HEK293 (cell line): ENCODE measurements at regions not wholly inside any gene's neighbourhood (a gene's known extent, or its start where the extent isn't known, plus 50 kb on each side); places are given as distances from the start of the nearest gene placed in this dataset.

ENCODE experiments used
- CTCF ChIA-PET: fragments of 350-600 bp; formaldehyde crosslinking; extraction: SDS; loops from one replicate; lab custom pipeline; 2021; ENCODE audit warnings: antibody characterized with exemption; lab: Yijun Ruan, JAX
- POLR2A ChIA-PET: fragments of 300-600 bp; formaldehyde crosslinking; extraction: SDS; loops from one replicate; lab custom pipeline; 2020; ENCODE audit warnings: antibody characterized with exemption, inconsistent platforms; lab: Yijun Ruan, JAX
- H3K27ac ChIP-seq: fragments of 200-500 bp; sonication (Bioruptor generic); 2 replicates; pipeline ENCODE4 v1.5.1; 2014; ENCODE audit warnings: low read depth, low read length, control low read depth, inconsistent platforms; ENCODE audit errors: extremely low read depth
- H3K36me3 ChIP-seq, 2 experiments: fragments of 200-500 bp in 1 of 2; sonication (Bioruptor generic) in 1 of 2; 1 replicate in 1 of 2; 2 replicates in 1 of 2; pipeline ENCODE4 v1.5.1; 2014 to 2017; ENCODE audit warnings: inconsistent platforms in 2 of 2, low read length in 2 of 2; ENCODE audit not compliant: control insufficient read depth in 2 of 2, insufficient read depth in 1 of 2
- H3K4me1 ChIP-seq: fragments of 200-500 bp; sonication (Bioruptor generic); 2 replicates; pipeline ENCODE4 v1.5.1; 2014; ENCODE audit warnings: mild to moderate bottlenecking, low read length, inconsistent platforms; ENCODE audit not compliant: control insufficient read depth, insufficient read depth
- H3K4me3 ChIP-seq: 2 replicates; pipeline ENCODE4 v1.5.1; 2011; ENCODE audit warnings: low read depth, mild to moderate bottlenecking, control low read depth, low read length, moderate library complexity
- H3K9me3 ChIP-seq: fragments of 200-500 bp; sonication (Bioruptor generic); 2 replicates; pipeline ENCODE4 v1.5.1; 2014; ENCODE audit warnings: low read depth, low read length, inconsistent platforms; ENCODE audit not compliant: control insufficient read depth, insufficient read depth
- BCL11A ChIP-seq: fragments of 450-650 bp; formaldehyde crosslinking; IDR thresholded peaks from 2 replicates; pipeline ENCODE4 v1.5.1; 2016; ENCODE audit warnings: low read depth, missing biosample characterization, missing genetic modification characterization
- GLI4 ChIP-seq: fragments of 450-650 bp; formaldehyde crosslinking; IDR thresholded peaks from 2 replicates; pipeline ENCODE4 v1.5.1; 2016; ENCODE audit warnings: missing biosample characterization, missing genetic modification characterization
- INSM2 ChIP-seq: fragments of 450-650 bp; formaldehyde crosslinking; IDR thresholded peaks from 2 replicates; pipeline ENCODE4 v1.5.1; 2016; ENCODE audit warnings: missing biosample characterization, missing genetic modification characterization
- KLF1 ChIP-seq: fragments of 450-650 bp; formaldehyde crosslinking; IDR thresholded peaks from 2 replicates; pipeline ENCODE4 v1.5.1; 2016; ENCODE audit warnings: missing biosample characterization, missing genetic modification characterization
- ZNF114 ChIP-seq: fragments of 450-650 bp; formaldehyde crosslinking; IDR thresholded peaks from 2 replicates; pipeline ENCODE4 v1.5.0; 2017; ENCODE audit warnings: missing biosample characterization, missing genetic modification characterization
- ZNF132 ChIP-seq: fragments of 450-650 bp; formaldehyde crosslinking; IDR thresholded peaks from 2 replicates; pipeline ENCODE4 v1.5.1; 2017; ENCODE audit warnings: missing biosample characterization, missing genetic modification characterization, borderline replicate concordance
- ZNF138 ChIP-seq: fragments of 450-650 bp; formaldehyde crosslinking; IDR thresholded peaks from 2 replicates; pipeline ENCODE4 v1.5.1; 2016; ENCODE audit warnings: missing biosample characterization, missing genetic modification characterization, borderline replicate concordance
- ZNF155 ChIP-seq: fragments of 450-650 bp; formaldehyde crosslinking; IDR thresholded peaks from 2 replicates; pipeline ENCODE4 v1.5.1; 2016; ENCODE audit warnings: missing biosample characterization, missing genetic modification characterization
- ZNF292 ChIP-seq: fragments of 450-650 bp; formaldehyde crosslinking; IDR thresholded peaks from 2 replicates; pipeline ENCODE4 v1.5.1; 2016; ENCODE audit warnings: low read depth, missing biosample characterization, missing genetic modification characterization, borderline replicate concordance
- ZNF335 ChIP-seq: fragments of 450-650 bp; formaldehyde crosslinking; conservative IDR thresholded peaks from 2 replicates; pipeline ENCODE4 v1.5.1; 2016; ENCODE audit warnings: missing biosample characterization, missing genetic modification characterization
- ZNF514 ChIP-seq: fragments of 450-650 bp; formaldehyde crosslinking; IDR thresholded peaks from 2 replicates; pipeline ENCODE4 v1.5.1; 2016; ENCODE audit warnings: missing biosample characterization, missing genetic modification characterization
- ZNF521 ChIP-seq: fragments of 450-650 bp; formaldehyde crosslinking; IDR thresholded peaks from 2 replicates; pipeline ENCODE4 v1.5.1; 2017; ENCODE audit warnings: missing biosample characterization, mild to moderate bottlenecking, missing genetic modification characterization
- ZNF555 ChIP-seq: fragments of 450-650 bp; formaldehyde crosslinking; conservative IDR thresholded peaks from 2 replicates; pipeline ENCODE4 v1.5.1; 2017; ENCODE audit warnings: missing biosample characterization, mild to moderate bottlenecking, missing genetic modification characterization, inconsistent platforms
- ZNF658 ChIP-seq: fragments of 450-650 bp; formaldehyde crosslinking; IDR thresholded peaks from 2 replicates; pipeline ENCODE4; 2016; ENCODE audit warnings: missing biosample characterization, missing genetic modification characterization
- ZNF692 ChIP-seq: fragments of 450-650 bp; formaldehyde crosslinking; IDR thresholded peaks from 2 replicates; pipeline ENCODE4 v1.5.1; 2016; ENCODE audit warnings: missing biosample characterization, missing genetic modification characterization
- ZNF792 ChIP-seq: fragments of 450-650 bp; formaldehyde crosslinking; IDR thresholded peaks from 2 replicates; pipeline ENCODE4 v1.5.1; 2016; ENCODE audit warnings: missing biosample characterization, missing genetic modification characterization
- TF ChIP-seq, protein P1 (sequence below): fragments of 450-650 bp; formaldehyde crosslinking; IDR thresholded peaks from 2 replicates; pipeline ENCODE4 v1.5.1; 2016; ENCODE audit warnings: missing biosample characterization, missing genetic modification characterization
- TF ChIP-seq, protein P2 (sequence below): sonication (generic); formaldehyde crosslinking; IDR thresholded peaks from 2 replicates; pipeline ENCODE4 v1.8.1; 2022; ENCODE audit warnings: mild to moderate bottlenecking, moderate library complexity, missing genetic modification reagents
- TF ChIP-seq, protein P3 (sequence below): fragments of 450-650 bp; formaldehyde crosslinking; IDR thresholded peaks from 2 replicates; pipeline ENCODE4 v1.5.1; 2016; ENCODE audit warnings: missing biosample characterization, missing genetic modification characterization
- TF ChIP-seq, protein P4 (sequence below): fragments of 450-650 bp; formaldehyde crosslinking; IDR thresholded peaks from 2 replicates; pipeline ENCODE4 v1.5.1; 2017; ENCODE audit warnings: missing biosample characterization, missing genetic modification characterization
- TF ChIP-seq, protein P5 (sequence below): fragments of 450-650 bp; formaldehyde crosslinking; IDR thresholded peaks from 2 replicates; pipeline ENCODE4 v1.5.1; 2016; ENCODE audit warnings: missing biosample characterization, missing genetic modification characterization

DNA sequence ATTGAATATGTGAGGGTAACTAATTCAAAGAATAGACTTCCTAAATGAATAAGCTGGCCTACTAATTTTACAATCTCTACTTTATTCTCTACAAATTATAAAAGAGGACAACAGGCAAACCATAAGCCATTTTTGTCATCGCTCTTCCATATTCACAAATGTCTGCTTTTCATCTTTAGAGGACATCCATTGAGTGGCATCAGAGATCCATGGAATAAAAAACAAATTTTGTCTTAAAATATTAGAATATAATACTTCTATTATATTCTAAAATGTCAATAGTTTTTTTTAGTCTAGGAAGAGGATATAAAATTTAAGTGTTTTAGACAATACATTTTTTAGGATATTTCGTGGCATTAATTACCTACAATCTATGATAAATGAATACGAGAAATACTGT is 300.9 kb upstream of the TACR3 start:
- POLR2A ChIA-PET: no interaction called here
- CTCF ChIA-PET: no interaction called here
- no peak overlapping the region for H3K4me3 ChIP-seq

DNA sequence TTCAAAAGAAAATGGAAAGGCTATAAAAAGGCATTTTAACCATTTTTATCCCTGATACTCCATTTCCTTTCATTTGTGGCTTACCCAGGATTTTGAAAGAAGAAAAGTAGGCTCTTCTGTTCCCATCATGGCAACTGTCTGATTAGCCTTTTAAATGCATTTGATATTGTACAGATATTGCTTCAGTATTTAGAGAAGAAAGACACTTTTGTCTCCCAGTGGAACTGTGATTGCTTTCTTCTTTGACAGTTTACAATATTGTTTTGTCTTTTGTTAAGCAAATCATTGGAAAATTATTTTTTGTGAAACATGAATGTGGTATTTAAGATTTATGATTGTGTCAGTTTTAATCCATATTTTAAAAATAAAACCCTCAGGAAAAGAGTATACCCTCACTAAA is 297.4 kb upstream of the TACR3 start:
- ChIA-PET CTCF (no interaction called here), POLR2A (no interaction called here)
- Histone ChIP-seq H3K36me3 (no peaks in the 10 kb centered on the region), H3K27ac (no peak overlapping the region), H3K4me1 (no peaks in the 10 kb centered on the region), H3K4me3 (no peak overlapping the region), H3K9me3 (no peaks in the 10 kb centered on the region)
- TF ChIP-seq ZNF521 (tag by site-specific recombination): no peak
- no peak for TF ChIP-seq ZNF138

More for the DNA sequence above, 300.9 kb upstream of the TACR3 start:
- Histone ChIP-seq H3K36me3 (no peaks in the 10 kb centered on the region), H3K4me1 (no peaks in the 10 kb centered on the region)
- TF ChIP-seq ZNF292 (tag by site-specific recombination) (no peak), ZNF335 (no peak)
- TF ChIP-seq, protein P1, sequence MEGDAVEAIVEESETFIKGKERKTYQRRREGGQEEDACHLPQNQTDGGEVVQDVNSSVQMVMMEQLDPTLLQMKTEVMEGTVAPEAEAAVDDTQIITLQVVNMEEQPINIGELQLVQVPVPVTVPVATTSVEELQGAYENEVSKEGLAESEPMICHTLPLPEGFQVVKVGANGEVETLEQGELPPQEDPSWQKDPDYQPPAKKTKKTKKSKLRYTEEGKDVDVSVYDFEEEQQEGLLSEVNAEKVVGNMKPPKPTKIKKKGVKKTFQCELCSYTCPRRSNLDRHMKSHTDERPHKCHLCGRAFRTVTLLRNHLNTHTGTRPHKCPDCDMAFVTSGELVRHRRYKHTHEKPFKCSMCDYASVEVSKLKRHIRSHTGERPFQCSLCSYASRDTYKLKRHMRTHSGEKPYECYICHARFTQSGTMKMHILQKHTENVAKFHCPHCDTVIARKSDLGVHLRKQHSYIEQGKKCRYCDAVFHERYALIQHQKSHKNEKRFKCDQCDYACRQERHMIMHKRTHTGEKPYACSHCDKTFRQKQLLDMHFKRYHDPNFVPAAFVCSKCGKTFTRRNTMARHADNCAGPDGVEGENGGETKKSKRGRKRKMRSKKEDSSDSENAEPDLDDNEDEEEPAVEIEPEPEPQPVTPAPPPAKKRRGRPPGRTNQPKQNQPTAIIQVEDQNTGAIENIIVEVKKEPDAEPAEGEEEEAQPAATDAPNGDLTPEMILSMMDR: no peak
- TF ChIP-seq, protein P2, sequence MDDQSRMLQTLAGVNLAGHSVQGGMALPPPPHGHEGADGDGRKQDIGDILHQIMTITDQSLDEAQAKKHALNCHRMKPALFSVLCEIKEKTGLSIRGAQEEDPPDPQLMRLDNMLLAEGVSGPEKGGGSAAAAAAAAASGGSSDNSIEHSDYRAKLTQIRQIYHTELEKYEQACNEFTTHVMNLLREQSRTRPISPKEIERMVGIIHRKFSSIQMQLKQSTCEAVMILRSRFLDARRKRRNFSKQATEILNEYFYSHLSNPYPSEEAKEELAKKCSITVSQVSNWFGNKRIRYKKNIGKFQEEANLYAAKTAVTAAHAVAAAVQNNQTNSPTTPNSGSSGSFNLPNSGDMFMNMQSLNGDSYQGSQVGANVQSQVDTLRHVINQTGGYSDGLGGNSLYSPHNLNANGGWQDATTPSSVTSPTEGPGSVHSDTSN (CRISPR knock-in tag): no peak
- TF ChIP-seq, protein P3, sequence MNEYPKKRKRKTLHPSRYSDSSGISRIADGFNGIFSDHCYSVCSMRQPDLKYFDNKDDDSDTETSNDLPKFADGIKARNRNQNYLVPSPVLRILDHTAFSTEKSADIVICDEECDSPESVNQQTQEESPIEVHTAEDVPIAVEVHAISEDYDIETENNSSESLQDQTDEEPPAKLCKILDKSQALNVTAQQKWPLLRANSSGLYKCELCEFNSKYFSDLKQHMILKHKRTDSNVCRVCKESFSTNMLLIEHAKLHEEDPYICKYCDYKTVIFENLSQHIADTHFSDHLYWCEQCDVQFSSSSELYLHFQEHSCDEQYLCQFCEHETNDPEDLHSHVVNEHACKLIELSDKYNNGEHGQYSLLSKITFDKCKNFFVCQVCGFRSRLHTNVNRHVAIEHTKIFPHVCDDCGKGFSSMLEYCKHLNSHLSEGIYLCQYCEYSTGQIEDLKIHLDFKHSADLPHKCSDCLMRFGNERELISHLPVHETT (tag by site-specific recombination): no peak
- TF ChIP-seq, protein P4, sequence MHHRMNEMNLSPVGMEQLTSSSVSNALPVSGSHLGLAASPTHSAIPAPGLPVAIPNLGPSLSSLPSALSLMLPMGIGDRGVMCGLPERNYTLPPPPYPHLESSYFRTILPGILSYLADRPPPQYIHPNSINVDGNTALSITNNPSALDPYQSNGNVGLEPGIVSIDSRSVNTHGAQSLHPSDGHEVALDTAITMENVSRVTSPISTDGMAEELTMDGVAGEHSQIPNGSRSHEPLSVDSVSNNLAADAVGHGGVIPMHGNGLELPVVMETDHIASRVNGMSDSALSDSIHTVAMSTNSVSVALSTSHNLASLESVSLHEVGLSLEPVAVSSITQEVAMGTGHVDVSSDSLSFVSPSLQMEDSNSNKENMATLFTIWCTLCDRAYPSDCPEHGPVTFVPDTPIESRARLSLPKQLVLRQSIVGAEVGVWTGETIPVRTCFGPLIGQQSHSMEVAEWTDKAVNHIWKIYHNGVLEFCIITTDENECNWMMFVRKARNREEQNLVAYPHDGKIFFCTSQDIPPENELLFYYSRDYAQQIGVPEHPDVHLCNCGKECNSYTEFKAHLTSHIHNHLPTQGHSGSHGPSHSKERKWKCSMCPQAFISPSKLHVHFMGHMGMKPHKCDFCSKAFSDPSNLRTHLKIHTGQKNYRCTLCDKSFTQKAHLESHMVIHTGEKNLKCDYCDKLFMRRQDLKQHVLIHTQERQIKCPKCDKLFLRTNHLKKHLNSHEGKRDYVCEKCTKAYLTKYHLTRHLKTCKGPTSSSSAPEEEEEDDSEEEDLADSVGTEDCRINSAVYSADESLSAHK (tag by site-specific recombination): no peak
- TF ChIP-seq, all 188 proteins: peak for 0
- Histone ChIP-seq H3K27ac (no peak overlapping the region), H3K9me3 (no peaks in the 10 kb centered on the region)

DNA sequence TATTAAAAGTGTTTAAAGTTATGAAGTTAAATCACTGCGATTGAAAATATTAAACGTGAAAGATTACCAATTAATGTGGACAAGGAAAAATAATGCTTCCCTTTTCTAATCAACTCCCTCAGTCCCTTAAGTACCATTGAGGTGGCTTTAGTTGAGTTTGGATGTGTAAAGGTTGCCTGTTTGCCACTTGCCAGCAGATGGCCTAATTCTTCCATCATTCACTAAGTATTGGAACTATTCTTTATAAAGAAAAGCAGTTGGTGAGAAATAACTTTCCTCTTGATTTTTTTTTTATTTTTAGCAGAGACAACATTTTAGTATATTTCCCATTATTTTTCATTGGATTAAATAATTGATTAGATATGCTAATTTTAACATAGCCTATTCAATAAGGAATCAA is 295.9 kb upstream of the TACR3 start:
- ChIA-PET CTCF (no interaction called here), POLR2A (no interaction called here)
- H3K36me3 ChIP-seq: no peaks in the 10 kb centered on the region
- TF ChIP-seq GLI4 (tag by site-specific recombination) (no peak), ZNF155 (tag by site-specific recombination) (no peak), ZNF132 (tag by site-specific recombination) (no peak), BCL11A (no peak), ZNF658 (tag by site-specific recombination) (no peak), ZNF555 (tag by site-specific recombination) (no peak), KLF1 (tag by site-specific recombination) (no peak), ZNF114 (tag by site-specific recombination) (no peak), ZNF792 (tag by site-specific recombination) (no peak), INSM2 (tag by site-specific recombination) (no peak), ZNF514 (tag by site-specific recombination) (no peak), ZNF692 (tag by site-specific recombination) (no peak)
- TF ChIP-seq, protein P5, sequence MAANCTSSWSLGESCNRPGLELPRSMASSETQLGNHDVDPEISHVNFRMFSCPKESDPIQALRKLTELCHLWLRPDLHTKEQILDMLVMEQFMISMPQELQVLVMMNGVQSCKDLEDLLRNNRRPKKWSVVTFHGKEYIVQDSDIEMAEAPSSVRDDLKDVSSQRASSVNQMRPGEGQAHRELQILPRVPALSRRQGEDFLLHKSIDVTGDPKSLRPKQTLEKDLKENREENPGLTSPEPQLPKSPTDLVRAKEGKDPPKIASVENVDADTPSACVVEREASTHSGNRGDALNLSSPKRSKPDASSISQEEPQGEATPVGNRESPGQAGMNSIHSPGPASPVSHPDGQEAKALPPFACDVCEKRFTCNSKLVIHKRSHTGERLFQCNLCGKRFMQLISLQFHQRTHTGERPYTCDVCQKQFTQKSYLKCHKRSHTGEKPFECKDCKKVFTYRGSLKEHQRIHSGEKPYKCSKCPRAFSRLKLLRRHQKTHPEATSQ (tag by site-specific recombination): no peak

More for the DNA sequence above, 295.9 kb upstream of the TACR3 start:
- no peak overlapping the region for H3K4me3 ChIP-seq
- H3K9me3 ChIP-seq: no peaks in the 10 kb centered on the region
- H3K4me1 ChIP-seq: no peaks in the 10 kb centered on the region
- no peak overlapping the region for H3K27ac ChIP-seq
